GM03348 (cell line): ENCODE measurements at regions not wholly inside any gene's neighbourhood (a gene's known extent, or its start where the extent isn't known, plus 50 kb on each side); places are given as distances from the start of the nearest gene placed in this dataset.

ENCODE experiments used
- DNase-seq: peaks from one replicate; pipeline ENCODE4 v3.0.0; 2012; ENCODE audit warnings: low spot score

DNA sequence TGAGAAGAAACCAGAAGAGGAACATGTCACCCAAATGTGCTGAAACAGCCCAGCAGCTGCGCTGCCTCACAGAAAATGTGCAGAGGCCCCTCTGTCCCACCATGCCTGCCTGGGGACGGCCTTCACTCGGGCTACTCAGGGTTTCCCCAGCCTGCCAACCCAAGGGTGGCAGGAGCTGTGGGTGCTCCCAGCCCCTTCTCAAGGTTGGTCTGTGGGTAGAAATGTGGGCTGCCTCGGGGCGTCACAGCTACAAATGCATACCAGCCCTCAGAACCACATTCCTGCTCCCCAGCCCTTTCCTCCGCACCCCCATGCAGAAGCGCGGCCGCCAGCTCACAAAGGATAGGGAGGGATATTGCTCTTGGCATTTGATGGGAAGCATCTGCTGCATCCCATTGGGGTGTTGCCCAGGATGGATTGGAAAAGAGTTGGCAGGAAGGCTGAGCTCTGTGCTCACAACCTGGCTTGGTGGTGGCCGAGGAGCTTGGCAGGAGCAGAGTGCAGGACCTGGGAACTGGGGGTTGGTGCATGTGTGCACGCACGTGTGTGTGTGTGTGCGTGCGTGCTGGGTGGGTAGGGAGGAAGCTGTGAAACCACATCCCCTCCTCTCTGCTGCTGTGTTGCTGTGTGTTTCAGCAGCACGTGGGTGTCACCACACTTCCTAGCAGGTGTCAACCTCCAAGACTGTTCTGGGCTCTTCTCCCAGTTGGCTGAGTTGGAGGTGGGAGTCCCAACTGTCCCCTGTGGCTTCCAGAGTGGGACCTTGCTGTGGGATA lies 304.4 kb downstream of the SEC14L1 start:
- peak; percentile 65 for DNase-seq

GRCh38 chr17:77445760-77446532 lies 305.2 kb downstream of the SEC14L1 start:
- DNase-seq: no peak

- no peak for DNase-seq
Measured at GRCh38 chr17:77446940-77447634, 306.3 kb downstream of the SEC14L1 start.

DNA sequence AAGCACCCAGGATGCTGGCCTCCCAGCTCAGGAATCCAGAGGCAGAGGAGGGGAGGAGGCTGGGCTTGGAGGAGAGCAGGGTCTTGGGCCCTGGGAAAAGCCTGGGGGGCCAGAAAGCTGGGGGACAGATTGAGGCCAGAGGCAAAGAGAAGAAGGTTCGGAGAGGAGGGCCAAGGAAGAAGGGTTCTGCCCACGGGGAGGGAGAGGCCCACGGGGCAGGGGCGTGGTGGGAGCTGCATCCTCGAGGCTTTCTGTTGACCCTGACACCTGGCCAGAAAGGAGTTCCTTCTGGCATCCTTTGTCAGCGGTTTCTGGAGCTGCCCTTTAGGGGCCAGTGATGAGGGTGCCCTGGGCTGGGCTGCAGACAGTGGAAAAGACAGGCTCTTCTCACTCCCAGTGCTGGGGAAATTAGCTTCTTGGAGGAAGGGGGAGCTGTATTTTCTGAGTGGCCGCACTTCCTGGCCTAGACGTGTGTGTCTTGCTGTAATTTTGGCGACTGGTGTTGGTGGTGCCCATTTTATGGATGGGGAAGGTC lies 308.7 kb downstream of the SEC14L1 start:
- DNase-seq: no peak

DNA sequence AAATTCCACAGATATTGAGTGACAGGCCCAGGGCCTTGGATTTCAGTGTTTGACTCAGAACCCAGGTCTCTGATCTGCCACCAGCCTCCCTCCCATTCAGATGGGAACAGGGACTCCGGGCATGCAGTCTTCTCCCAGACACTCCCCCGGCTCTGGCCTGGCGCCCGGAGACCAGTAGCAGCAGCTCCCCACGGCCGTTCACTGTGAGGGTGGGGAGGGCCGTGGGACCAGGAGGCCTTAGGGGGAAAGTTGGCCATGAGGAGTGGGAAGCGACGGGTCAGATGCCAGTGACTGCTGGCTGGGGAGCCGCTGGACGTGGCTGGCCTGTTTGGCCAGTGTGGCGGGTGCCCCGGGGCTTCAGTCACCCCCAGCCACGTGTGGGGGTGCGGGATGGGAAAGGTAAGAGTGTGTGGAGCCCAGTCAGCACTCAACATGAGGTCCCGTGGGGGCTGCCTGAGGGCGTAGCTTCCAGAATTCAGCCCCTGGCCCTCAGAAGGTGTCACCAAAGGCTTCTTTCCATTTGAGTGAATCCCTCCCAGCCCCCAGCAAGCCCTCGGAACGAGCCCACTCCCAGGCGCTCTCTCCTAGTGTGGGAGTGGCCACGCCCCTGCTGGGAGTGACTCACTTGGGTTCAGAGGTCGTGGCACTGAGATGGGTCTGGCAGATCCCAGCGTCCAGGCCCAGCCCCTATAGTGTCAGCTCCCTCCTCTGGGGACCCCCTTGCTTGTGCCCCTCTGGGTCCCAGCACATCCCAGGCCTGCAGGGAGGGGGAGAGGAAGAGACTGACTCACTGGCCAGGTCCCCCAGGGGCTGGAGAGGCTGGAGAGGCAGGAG lies 309.4 kb downstream of the SEC14L1 start:
- DNase-seq: peak; percentile 74

DNA sequence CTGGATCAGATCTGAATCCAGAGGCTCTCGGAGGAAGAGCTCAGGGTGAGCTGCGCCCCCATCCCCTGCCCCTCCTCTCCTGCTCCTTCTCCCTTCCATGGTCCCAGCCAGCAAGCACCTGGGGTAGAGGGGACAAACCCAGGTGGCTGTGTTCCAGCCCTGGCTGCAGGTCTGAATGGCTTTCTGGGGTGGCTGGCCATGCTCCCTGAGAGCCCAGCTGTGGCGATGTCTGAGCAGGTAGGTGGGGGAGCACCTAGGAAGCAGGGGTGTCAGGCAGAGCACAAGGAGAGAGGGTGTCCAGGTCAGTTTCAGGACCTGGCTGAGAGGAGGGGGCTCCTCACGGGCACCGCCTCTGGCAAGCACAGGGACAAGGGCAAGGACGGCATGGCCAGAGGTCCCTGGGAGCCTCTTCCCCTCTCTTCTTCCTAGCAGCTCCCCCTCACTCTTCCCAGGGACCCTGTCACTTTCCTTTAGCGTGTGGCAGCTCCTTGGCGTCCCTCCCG lies 310.0 kb downstream of the SEC14L1 start:
- DNase-seq: no peak

DNA sequence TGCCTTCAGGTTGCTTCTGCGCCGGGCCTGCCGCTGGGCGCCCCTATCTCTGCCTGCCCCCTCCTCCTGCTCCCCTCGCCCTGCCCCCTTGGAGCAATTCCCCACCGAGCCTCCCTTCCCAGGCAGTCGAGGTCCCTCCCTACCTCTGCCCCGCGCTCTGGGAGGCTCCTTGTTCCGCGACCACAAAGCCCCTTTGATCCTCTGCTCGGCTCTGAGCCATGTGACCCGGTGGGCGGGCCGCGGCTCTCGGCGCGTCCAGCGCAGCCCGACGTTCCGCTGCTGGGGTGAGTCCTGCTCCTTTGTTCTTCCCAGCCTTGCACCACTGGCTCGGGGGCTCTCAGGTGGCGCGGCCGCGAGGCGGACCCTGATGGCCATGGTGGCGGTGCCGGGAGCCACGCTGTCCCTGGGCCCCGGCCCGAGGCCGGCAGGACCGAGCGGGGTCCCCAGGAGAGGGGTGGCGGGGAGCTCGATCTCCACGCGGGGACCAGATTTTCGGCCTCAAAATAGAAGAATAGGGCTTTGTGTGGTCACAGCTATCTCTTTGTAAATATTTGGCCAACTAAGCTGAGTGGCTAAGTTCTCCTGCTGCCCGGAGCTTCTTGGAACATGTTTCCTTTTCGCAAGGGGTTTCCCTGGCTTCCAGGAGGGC lies 310.6 kb downstream of the SEC14L1 start:
- peak; percentile 70 for DNase-seq

GRCh38 chr17:77451894-77452852 lies 311.4 kb downstream of the SEC14L1 start:
- DNase-seq: peak; percentile 89

- no peak for DNase-seq
Measured at GRCh38 chr17:77453613-77454241, 313.0 kb downstream of the SEC14L1 start.

DNA sequence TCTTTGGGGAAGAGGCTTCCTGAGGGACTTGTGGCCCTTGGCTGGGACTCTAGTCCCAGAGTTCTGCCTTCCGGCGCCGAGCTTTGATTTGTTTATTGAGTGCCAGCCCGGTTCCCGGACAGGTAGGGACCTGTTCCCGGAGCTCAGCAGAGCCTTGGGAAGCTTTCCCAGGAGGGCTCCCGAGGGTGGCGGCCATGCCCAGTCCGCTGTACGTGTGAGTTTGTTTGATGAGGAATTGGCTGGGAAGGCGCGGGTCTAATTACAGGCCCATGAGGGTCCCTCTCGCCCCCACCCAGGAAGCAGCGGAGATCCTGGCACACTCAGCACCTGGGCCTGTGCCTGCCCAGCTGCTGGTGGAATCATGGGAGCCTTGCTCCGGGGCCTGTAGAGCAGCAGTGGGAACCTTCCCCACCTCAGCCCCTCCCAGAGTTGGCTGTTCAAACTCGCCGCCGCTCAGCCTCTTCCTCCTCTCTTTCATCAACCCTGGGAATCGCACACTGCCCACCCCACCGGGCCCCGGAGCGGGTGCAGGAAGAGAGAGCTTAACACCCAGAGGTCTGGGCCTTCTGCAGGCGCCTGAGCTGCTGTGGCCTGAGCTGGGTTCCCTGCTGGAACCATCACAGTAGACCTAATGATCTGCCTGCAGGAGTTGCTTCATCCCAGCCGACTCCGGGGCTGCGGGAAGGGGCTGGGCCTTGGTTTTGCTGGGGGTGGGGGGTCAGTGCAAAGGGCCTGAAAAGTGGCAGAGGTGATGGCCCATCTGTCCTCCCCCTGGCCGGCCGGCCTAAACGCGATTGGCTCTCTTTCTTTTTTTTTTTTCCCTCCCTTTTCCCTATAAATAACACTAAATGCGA lies 313.7 kb downstream of the SEC14L1 start:
- DNase-seq: no peak

DNA sequence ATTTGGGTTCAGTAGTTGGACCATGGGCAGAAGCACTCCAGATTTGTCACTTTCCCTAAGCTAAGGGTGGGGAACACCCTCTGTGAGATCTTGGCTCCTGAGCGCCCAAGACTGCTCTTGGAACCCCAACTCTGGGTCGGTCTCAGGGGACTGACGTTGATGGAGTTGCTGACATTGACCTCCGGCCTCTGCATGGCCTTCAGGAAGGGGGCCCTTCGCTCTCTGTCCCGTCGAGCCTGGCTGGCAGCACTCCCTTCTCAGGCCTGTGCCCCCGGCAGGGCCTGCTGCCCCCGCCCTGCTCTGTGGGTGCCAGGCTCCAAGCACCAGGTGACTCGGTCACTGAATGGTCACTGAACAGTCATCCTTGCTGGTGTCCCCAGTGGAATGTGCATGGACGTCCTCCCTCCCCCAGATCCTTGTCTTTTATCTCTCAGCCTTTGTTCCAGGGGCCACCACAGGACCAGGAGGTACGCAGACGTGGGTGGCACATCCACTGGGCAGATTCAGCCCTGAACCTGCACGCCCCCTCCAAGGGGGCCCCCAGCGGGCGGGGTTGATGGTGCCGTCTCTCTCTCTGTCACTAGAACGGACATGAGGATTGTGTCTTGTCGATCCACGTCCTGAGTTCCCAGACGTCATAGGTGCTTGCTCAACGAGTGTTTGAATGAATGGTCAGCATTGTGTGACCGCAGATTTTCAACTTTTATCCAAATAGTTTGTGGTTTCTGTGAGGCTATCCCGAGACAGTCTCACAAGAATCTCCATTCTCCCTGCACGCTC lies 314.5 kb downstream of the SEC14L1 start:
- no peak for DNase-seq

- DNase-seq: no peak
Measured at GRCh38 chr17:77455891-77456260, 315.1 kb downstream of the SEC14L1 start.

DNA sequence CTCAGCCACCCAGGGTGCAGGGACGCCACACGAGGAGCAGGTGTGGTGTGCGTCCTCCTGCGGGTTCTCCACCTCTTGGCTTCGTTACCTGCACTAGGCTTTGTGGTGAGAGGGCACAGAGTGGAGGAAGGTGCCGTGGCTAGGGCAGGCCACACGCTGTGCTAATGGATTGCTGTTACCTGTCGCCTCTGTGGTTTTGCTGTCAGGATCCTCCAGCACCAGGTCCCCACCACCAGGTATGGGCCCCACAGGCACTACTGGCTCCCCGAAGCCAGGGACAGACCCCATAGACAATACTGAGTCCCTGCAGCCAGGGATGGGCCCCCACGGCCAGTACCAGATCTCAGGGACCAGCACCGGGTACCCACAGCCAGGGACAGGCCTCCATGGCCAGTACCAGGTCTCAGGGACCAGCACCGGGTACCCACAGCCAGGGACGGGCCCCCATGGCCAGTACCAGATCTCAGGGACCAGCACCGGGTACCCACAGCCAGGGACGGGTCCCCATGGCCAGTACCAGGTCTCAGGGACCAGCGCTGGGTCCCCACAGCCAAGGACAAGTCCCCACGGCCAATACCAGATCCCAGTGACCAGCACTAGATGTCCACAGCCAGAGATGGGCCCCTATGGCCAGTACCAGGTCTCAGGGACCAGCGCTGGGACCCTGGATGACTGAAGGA lies 315.6 kb downstream of the SEC14L1 start:
- DNase-seq: no peak

- DNase-seq: no peak
Measured at GRCh38 chr17:77456951-77457548, 316.3 kb downstream of the SEC14L1 start.

GRCh38 chr17:77457572-77458201 lies 316.9 kb downstream of the SEC14L1 start:
- DNase-seq: no peak
